GM21576 (cell line): ENCODE measurements at regions not wholly inside any gene's neighbourhood (a gene's known extent, or its start where the extent isn't known, plus 50 kb on each side); places are given as distances from the start of the nearest gene placed in this dataset.
"Not testable (repeated sequence)": the region's sequence is repeated elsewhere in the genome, so short reads cannot be mapped to it uniquely, and the experiment has no call there.

Experiments used
- ATAC-seq: cut with Tn5 transposase; IDR thresholded peaks from one replicate; pipeline ENCODE4 v1.9.1; 2021; ENCODE audit warnings: mild to moderate bottlenecking, moderate library complexity; ENCODE audit not compliant: unreplicated experiment

DNA sequence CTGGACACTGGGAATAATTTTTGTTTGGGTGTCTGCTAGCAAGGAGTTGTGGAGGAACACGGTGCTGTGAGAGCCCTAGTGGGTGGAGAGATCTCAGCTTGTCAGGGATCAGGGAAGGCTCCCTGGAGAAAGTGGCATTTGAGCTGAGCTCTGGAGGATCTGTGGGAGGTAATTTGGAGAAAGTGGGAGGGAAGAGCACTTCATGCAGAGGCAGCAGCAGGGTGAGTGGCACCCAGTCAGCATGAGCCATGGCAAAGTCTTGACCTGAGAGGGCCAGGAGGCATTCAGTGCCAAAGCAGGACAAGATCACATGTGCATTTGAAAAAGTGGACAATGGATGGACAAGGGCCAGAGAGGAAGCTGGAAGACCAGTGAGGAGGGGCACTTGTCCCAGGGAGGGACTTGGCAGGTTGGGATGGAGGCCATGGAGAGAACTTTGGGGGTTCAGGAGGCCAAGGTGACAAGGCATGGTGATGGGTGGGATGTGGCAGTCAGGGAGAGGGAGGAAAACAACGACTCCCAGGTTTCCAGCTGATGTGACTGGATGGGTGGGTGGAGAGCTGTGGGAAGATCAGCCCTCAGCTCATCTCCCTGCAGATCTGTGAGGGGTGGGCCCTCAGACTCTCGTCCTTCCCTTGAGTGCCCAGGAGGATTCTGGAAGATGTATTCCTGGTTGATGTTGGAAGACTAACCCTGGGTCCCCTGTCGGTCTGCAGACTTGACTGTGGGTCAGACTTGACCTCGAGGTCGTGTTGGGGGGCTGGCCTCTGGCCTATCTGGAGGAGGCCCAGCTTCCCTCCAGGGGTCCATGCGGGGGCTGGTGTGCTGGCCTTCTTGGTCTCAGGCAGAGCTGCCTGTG, 68.9 kb upstream of the PITX1 start:
- no peak for ATAC-seq

DNA sequence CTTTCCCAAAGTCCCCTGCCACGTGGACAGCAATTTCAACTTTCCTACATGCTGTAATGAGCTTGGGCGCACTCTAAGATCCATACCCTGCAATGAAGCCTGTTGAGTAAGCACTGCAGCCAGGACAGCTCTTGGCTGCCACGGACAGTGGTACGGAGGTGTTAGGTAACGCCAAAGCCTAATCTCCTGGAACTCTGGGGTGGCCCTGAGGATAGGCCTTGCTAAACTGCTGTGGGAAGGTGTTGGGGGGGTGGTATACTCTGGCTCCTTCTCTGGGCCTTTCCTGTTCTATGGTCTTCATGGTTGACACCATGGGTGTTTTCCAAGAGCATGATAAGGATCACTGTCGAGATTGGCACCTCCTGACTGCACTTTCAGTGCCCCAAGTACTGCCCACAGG, 66.4 kb upstream of the PITX1 start:
- no peak for ATAC-seq

DNA sequence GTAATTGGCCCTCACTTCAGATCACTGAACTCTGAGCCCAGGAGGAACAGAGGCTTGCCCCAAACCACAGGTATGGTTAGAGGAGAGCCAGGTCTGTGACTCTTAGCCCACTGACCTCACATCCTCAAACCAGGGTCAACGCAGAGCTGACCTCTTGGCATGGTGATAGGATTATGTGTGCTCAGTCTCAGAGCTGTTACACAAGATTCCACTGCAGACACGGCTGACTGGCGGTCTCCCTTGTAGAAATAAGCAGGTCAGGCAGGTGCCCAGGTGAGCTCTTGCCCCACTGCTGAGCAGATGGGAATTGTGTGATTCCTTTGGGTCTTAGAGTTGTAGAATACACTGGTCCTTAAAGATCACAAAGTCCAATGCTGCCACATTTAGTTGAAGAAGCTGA, 66.0 kb upstream of the PITX1 start:
- no peak for ATAC-seq

DNA sequence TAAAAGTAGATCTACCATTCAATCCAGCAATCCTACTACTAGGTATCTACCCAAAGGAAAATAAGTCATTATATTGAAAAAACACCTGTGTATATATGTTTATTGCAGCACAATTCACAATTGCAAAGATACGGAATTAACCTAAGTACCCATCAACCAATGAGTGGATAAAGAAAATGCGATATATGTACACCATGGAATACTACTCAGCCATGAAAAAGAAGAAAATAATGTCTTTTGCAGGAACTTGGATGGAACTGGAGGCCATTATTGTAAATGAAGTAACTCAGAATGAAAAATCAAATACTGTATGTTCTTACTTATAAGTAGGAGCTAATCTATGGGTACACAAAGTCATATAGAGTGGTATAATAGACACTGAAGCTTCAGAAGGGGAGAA, 63.4 kb upstream of the PITX1 start:
- no peak for ATAC-seq

DNA sequence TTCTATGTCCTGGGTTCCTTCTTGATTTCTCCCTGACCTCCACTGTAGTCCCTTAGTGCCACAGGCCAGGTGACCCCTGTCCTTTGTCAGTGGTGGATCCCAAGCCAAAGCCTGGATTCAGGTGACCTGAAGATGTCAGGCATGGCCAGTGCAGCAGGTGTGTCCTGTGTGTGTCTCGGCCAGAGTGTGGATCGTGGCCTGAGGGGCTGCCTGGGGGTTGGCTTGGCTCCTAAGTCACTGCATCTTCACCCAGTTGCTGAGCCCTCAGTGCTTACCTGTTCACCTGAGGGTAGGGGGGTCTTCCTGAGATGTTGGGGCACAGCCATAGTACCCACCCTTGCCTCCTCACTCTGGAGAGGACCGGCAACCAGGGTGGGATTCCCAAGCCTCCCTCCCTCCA, 61.8 kb upstream of the PITX1 start:
- no peak for ATAC-seq

DNA sequence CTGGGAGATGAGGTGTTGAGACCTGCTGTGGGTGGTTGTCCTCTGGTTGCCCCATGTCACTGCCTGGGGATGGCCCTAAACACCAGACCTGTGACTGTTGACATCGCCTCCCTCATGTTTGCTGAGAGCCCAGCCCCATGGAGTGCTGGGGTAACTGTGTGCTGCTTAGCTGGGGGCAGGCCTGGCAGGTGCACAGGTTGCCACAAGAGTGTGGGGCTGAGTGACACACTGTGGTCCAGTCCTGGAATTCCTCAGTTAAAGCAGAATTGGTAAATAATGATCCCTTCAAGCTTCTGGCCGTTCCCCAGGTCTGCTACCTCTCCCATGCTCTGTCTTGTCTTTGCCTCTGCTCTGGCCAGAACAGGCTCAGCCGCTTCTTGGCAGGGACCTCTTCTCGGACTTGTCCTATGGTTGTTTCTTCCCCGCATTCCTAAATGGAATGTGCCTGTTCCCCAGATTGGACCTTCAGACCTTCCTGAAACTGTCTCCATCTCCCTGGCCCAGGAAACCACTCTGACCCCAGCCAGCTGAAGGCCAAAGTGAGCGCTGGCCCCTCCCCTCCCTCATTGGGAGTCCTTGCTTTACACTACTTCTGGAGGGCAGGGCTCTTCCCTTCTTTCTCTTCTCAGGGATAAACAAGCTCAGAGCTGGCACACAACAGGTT, 61.2 kb upstream of the PITX1 start:
- no peak for ATAC-seq

DNA sequence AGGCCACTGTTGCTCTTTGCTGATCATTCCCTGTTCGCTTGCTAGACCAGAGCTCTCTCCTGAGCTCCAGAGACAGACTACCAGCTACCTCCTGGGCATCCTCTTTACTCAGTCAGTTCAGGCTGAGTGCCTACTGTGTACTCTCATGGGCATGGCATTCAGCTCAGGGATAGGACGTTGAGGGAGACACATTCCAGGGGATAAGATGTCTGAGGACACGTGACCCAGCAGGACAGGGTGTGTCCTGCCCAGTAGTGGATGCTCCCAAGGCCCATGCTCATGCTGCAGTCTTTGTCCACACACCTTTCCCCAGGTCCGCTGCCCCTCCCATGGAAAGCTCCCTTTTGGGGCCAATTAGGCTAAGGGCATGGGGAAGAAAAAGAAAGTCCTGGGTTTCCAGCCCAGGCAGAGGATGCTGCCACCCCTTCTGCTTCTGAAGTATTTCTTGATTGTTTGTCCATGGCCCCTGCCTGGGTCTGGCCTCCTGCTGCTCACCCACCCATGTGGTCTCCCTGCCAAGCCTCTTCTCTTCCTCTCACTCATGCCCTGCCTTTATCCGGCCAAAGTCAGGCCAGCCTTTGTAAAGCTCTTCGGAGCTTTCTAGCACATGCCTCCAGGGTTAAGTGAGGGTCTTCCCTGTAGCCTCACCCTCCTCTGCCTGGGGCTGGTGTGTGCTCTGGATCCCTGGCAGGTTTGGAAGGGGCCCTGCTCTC, 60.5 kb upstream of the PITX1 start:
- ATAC-seq, result no peak

DNA sequence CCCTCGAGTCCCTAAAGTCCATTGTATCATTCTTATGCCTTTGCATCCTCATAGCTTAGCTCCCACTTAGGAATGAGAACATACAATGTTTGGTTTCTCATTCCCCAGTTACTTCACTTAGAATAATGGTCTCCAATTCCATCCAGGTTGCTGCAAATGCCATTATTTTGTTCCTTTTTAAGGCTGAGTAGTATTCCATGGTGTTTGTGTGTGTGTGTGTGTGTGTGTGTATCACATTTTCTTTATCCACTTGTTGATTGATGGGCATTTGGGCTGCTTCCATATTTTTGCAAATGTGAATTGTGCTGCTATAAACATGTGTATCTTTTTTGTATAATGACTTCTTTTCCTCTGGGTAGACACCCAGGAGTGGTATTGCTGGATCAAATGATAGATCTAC, 59.5 kb upstream of the PITX1 start:
- ATAC-seq, result not testable (repeated sequence)

DNA sequence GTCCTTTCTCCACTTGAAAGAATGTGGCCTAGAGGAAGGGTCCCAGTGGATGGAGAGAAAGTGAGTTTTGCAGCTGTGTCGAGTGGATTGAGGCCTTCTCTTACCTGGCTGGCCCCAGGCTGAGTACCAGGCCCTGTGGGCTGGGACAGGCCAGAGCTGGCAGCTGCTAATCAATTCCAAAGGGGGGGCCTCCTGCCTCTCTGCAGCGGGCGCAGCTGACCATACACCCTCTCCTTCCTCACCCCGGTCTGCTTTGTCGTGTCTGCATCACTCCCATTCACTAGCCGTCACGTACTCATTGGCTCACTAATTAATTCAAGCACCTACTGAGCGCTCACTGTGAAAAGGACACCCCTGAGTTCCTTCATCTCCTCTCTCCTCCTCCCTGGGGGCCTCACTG, 58.4 kb upstream of the PITX1 start:
- no peak for ATAC-seq

DNA sequence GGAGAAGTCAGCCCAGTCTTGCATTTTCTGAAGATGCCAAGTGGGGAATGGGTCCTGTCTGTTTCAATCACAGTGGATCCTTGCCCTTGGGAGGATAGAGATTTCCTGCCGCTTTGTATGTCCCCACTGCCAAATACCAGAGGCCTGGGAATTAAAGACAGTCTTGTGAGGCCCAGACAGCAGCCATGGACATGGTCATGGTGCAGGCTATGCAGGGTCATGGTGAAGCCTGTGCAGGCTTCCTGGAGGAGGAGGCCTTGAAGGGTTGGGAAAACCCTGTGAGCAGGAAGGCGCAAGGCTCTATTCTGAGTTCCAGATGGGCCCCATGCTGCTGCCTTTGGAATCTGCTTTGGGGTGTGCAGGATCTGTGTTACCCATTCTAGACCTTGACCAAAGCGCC, 57.3 kb upstream of the PITX1 start:
- ATAC-seq, result no peak

DNA sequence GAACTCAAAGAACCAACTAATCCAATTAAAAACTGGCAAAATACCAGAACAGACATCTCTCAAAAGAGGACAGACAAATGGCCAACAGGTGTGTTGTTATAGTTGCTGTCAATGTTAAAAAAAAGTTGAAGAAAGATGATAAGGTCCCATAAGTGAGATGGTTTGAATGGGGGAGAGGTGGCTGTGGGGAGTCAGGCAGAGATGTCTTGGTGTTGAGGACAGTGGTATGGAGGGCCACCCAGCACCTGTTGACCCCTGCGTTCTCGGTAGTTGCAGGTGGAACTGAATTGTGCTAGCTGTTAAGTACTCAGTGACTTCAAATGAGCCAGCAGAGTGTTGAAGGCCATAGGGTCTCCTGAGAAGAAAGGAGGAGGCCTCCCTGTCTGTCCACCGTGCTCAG, 55.9 kb upstream of the PITX1 start:
- ATAC-seq, result no peak

DNA sequence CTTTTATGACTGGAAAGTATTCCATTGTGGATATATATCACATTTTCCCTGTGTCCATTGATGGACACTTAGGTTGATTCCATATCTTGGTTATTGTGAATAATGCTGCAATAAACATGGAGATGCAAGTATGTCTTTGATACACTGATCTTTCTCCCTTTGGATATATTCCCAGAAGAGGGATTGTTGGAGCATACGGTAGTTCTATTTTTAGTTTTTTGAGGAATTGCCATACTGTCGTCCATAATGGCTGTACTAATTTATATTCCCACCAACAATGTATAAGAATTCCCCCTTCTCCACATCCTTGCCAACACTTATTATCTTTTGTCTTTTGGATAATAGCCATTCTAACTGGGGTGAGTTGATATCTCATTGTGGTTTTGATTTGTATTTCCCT, 54.9 kb upstream of the PITX1 start:
- no peak for ATAC-seq

DNA sequence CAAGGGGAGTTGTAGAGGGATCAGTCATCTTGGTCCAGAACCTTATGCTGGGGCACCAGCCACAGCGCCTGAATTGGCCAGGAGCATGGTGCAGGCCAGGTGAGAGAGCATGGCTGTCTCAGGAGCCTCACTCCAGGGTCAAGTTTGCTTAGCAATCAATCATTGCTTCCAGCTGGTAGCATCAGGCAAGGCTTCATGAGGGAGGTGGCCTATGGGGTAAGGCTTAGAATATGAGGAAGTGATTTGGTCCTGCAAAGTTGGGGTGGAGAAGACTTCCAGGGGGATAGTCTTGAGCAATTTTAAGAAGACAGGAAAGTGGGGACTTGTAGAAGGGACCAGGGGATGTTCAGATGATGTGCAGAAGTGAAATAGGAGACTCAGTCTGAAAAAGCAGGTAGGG, 53.9 kb upstream of the PITX1 start:
- ATAC-seq, result no peak

DNA sequence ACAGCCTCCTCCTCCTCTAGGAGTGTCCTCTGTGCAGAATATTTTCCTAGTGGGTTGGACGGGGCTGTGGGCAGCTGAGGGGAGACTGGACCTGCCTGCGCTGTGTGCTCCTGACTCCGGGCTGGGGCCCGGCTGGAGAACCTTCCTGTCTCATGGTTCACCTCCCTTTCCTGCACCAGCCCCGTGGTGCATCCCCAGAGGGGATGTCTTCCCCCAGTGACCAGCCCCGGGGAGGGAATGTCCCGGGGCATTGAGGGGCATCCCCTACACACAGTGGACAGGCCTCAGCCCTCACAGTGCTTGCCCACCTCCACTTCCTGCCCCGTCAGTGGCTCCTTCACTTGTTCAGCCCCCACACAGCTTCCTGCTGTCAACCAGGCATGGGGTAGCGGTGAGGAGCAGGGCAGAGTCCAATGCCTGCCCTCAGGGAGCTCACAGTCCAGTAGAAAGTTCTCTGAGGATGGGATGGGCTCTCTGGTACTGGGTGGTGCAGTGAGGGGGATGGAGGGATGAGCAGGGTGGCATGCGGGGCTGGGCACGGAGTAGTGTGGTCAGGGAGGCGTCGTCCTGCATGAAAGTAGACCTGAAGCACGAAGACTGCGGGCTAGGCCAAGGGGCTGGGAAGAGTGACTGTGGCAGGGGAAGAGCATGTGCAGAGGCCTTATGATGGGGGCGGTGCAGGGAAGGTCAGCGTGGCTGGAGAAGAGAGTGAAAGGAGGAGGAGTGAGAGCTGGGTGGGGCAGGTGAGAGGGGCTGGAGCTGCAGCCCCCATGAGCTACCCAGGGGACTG, 52.1 kb upstream of the PITX1 start:
- no peak for ATAC-seq

DNA sequence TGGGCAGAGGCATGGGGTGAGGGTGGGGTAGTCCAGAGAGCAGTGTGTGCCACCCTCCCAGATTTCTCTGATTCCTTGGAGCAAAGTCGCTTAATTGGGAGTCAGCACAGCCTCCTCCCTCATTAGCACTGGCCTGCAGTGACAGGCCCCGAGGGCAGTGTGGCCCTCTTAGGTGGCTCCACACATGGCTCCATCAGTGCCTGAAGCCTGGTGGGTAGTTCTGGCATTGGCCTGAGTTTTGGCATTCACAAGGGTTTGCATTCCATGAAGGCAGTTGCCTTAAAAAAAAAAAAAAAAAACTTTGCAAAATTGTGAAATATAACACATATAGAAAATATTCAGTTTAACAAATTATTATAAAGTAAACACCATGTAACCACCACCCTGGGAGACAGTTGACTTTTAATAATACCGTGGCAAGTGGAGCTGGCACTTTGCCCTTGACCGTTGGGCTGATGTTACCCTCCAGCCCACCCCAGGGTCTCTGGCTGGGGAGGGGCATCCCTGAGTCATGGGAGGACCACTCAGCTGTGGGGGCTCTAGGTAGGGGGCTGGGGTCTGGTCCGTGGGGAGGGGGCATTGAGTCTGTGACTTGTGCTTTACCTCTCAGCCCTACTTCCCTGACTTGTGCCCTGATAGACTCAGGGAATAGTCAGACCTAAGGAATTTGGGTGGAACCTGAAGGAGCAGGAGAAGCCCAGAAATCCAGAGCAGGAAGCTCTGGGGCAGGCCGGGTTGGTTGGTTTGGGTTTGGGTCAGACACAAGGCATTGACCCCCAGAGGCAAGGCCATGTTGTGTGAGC, 51.3 kb upstream of the PITX1 start:
- no peak for ATAC-seq
